ENCODE measurements at regions not wholly inside any gene's neighbourhood (a gene's known extent, or its start where the extent isn't known, plus 50 kb on each side); places are given as distances from the start of the nearest gene placed in this dataset.

- no peak for TF ChIP-seq CTCF (IDR thresholded peaks at IDR 0.05; ENCODE audit: extremely low read depth, insufficient read depth, missing control alignments)
- in situ Hi-C loops (cut with MboI; ENCODE audit: low pct_unique_long_range_greater_than_20kb, low sequenced_read_pairs, unreplicated experiment), result no loop called here
- no peak for DNase-seq (ENCODE audit: low spot score)
These were observed 154.7 kb downstream of the BLID start for GRCh38 chr11:121961321-121961801.

- in situ Hi-C loops (cut with MboI; ENCODE audit: low pct_unique_long_range_greater_than_20kb, low sequenced_read_pairs, unreplicated experiment), result no loop called here
- DNase-seq (ENCODE audit: low spot score), result no peak
- no peak for TF ChIP-seq CTCF (IDR thresholded peaks at IDR 0.05; ENCODE audit: extremely low read depth, insufficient read depth, missing control alignments)
These were observed 157.1 kb downstream of the BLID start for GRCh38 chr11:121958971-121959325.

GRCh38 chr11:121958323-121958970, 157.6 kb downstream of the BLID start:
- TF ChIP-seq CTCF (IDR thresholded peaks at IDR 0.05; ENCODE audit: extremely low read depth, insufficient read depth, missing control alignments), result no peak
- in situ Hi-C loops (cut with MboI; ENCODE audit: low pct_unique_long_range_greater_than_20kb, low sequenced_read_pairs, unreplicated experiment), result no loop called here
- DNase-seq (ENCODE audit: low spot score), result no peak

DNA sequence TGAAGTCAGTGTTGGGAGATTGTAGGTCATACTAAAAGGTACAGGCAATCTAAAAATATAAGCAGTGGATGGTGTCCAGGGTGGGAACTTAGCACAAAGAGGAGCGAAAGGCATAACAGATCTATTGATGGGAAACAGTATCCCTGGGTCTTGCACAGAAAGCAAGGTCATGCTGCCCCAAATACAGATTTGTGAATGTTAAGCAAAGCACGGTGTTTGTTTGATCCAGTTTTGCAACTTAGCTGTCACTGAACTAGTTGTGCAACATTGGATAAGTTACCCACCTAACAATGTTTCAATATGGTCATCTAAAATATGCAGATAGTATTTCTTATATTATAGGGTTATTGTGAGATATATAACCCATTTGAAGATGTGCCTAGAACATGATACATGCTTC, 162.9 kb downstream of the BLID start:
- no peak for DNase-seq (ENCODE audit: low spot score)
- TF ChIP-seq CTCF (IDR thresholded peaks at IDR 0.05; ENCODE audit: extremely low read depth, insufficient read depth, missing control alignments), result no peak
- in situ Hi-C loops (cut with MboI; ENCODE audit: low pct_unique_long_range_greater_than_20kb, low sequenced_read_pairs, unreplicated experiment), result no loop called here

DNA sequence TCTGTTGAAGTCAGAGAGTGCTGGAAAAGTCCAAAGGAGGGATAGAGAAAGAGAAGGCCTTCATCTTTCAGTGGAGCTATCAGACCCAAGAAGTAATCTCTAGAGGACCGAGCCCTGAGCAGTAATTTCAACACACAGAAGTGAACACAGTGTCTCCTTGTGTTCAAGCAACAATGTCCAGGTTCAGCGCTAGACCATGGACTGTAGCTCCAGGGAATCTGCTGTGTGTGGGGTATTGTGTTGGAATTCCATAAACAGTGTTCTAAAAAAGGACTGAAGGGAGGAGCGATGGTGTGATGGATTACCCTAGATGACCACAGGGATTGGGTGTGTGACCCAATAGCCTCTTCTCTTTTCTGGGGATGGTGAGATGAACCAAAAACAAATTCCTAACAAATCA, 165.9 kb downstream of the BLID start:
- in situ Hi-C loops (cut with MboI; ENCODE audit: low pct_unique_long_range_greater_than_20kb, low sequenced_read_pairs, unreplicated experiment), result no loop called here
- no peak for TF ChIP-seq CTCF (IDR thresholded peaks at IDR 0.05; ENCODE audit: extremely low read depth, insufficient read depth, missing control alignments)
- no peak for DNase-seq (ENCODE audit: low spot score)

DNA sequence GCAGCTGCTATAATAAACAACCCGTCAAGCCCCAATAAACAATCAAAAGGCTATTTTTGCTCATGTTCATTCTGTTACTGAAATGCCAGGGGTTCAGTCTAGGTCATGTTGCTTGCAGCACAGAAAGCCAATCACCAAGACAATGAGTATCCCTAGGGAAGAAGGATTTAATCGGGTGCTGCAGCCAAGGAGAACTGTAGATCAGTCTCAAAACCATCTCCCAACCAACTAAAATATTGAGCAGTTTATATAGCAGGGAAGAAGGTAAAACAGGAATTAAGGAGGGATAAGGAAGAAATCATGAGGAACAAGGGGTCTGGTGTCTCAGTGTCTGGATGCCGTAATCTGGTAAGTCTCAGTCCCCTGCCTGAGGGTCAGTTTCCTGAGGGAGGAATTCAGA, 169.5 kb downstream of the BLID start:
- in situ Hi-C loops (cut with MboI; ENCODE audit: low pct_unique_long_range_greater_than_20kb, low sequenced_read_pairs, unreplicated experiment), result no loop called here
- no peak for DNase-seq (ENCODE audit: low spot score)
- TF ChIP-seq CTCF (IDR thresholded peaks at IDR 0.05; ENCODE audit: extremely low read depth, insufficient read depth, missing control alignments), result no peak
